Keratinocyte (primary cell): ENCODE measurements at regions not wholly inside any gene's neighbourhood (a gene's known extent, or its start where the extent isn't known, plus 50 kb on each side); places are given as distances from the start of the nearest gene placed in this dataset.
A peak's percentile ranks its signal among the peaks of the same experiment; 100 is the strongest.

ENCODE experiments used
- DNase-seq: peaks from one replicate; pipeline ENCODE4 v3.0.0-alpha.2; 2011; ENCODE audit warnings: low read depth, missing footprints, low spot score
- FAIRE-seq: peaks from 2 replicates; lab custom pipeline; 2011; peaks lifted over from hg19 to GRCh38; lab: Jason Lieb, UNC
- H2AFZ ChIP-seq: 2 replicates; pipeline ENCODE4 v1.6.0; 2012; ENCODE audit warnings: low read length, control low read depth, inconsistent platforms; ENCODE audit not compliant: control insufficient read depth
- H3K27ac ChIP-seq: 2 replicates; pipeline ENCODE4 v1.5.1; 2011; ENCODE audit warnings: low read length; ENCODE audit not compliant: control insufficient read depth, insufficient read depth
- H3K27me3 ChIP-seq: 3 replicates; pipeline ENCODE4 v1.6.0; 2011; ENCODE audit warnings: low read length; ENCODE audit not compliant: control insufficient read depth, insufficient read depth; ENCODE audit errors: extremely low read depth
- H3K36me3 ChIP-seq, 2 experiments: 2 replicates in 1 of 2; 3 replicates in 1 of 2; pipeline ENCODE4 v1.5.1; 2011; ENCODE audit warnings: low read length in 2 of 2, mild to moderate bottlenecking in 1 of 2; ENCODE audit not compliant: control insufficient read depth in 2 of 2, insufficient read depth in 2 of 2; ENCODE audit errors: extremely low read depth in 1 of 2
- H3K4me1 ChIP-seq: 3 replicates; pipeline ENCODE4 v1.5.1; 2011; ENCODE audit warnings: low read length; ENCODE audit not compliant: control insufficient read depth, insufficient read depth; ENCODE audit errors: extremely low read depth
- H3K4me2 ChIP-seq: 3 replicates; pipeline ENCODE4 v1.6.0; 2011; ENCODE audit warnings: low read depth, low read length; ENCODE audit not compliant: control insufficient read depth, insufficient read depth; ENCODE audit errors: extremely low read depth
- H3K4me3 ChIP-seq, 3 experiments: fragments of 200-600 bp in 1 of 3; sonication (generic) in 1 of 3; 2 replicates in 2 of 3; 3 replicates in 1 of 3; pipeline ENCODE4 v1.5.1; 2011 to 2016; ENCODE audit warnings: low read length in 3 of 3, mild to moderate bottlenecking in 3 of 3, control low read depth in 2 of 3, inconsistent platforms in 1 of 3, low read depth in 1 of 3, mixed read lengths in 1 of 3, mixed run types in 1 of 3, moderate library complexity in 1 of 3; ENCODE audit not compliant: control insufficient read depth in 2 of 3, insufficient read depth in 2 of 3; ENCODE audit errors: extremely low read depth in 1 of 3
- H3K79me2 ChIP-seq: 2 replicates; pipeline ENCODE4 v1.6.0; 2012; ENCODE audit warnings: low read length; ENCODE audit not compliant: control insufficient read depth, insufficient read depth
- H3K9ac ChIP-seq: 3 replicates; pipeline ENCODE4 v1.6.0; 2011; ENCODE audit warnings: low read length; ENCODE audit not compliant: control insufficient read depth, insufficient read depth; ENCODE audit errors: extremely low read depth
- H3K9me1 ChIP-seq: 3 replicates; pipeline ENCODE4 v1.6.0; 2011; ENCODE audit warnings: low read length; ENCODE audit not compliant: control insufficient read depth, insufficient read depth; ENCODE audit errors: extremely low read depth
- H3K9me3 ChIP-seq: 2 replicates; pipeline ENCODE4 v1.5.1; 2012; ENCODE audit warnings: low read depth, low read length; ENCODE audit not compliant: control insufficient read depth
- H4K20me1 ChIP-seq: 3 replicates; pipeline ENCODE4 v1.6.0; 2011; ENCODE audit warnings: low read length; ENCODE audit not compliant: control insufficient read depth, insufficient read depth; ENCODE audit errors: extremely low read depth
- EZH2 ChIP-seq: IDR thresholded peaks from one replicate; pipeline ENCODE4 v1.6.1; 2012; ENCODE audit warnings: inconsistent platforms, mild to moderate bottlenecking, low read length, moderate library complexity
- dilution Hi-C: fragments of 300-500 bp; cut with MboI; formaldehyde crosslinking; loops from one replicate; pipeline ENCODE4 v1.7.0; 2020; ENCODE audit warnings: low sequenced_read_pairs; ENCODE audit not compliant: extremely low pct_ligation_motif_present
- TF ChIP-seq, protein P1 (sequence below), 3 experiments: IDR thresholded peaks in 1 of 3; conservative IDR thresholded peaks in 1 of 3; optimal IDR thresholded peaks in 1 of 3; 2 replicates in 2 of 3; 3 replicates in 1 of 3; pipeline versions ENCODE3 to v1.5.1; 2011; ENCODE audit warnings: low read length in 3 of 3, mild to moderate bottlenecking in 3 of 3, moderate library complexity in 2 of 3, control low read depth in 1 of 3, inconsistent platforms in 1 of 3; ENCODE audit not compliant: insufficient read depth in 2 of 3; ENCODE audit errors: extremely low read depth in 1 of 3

DNA sequence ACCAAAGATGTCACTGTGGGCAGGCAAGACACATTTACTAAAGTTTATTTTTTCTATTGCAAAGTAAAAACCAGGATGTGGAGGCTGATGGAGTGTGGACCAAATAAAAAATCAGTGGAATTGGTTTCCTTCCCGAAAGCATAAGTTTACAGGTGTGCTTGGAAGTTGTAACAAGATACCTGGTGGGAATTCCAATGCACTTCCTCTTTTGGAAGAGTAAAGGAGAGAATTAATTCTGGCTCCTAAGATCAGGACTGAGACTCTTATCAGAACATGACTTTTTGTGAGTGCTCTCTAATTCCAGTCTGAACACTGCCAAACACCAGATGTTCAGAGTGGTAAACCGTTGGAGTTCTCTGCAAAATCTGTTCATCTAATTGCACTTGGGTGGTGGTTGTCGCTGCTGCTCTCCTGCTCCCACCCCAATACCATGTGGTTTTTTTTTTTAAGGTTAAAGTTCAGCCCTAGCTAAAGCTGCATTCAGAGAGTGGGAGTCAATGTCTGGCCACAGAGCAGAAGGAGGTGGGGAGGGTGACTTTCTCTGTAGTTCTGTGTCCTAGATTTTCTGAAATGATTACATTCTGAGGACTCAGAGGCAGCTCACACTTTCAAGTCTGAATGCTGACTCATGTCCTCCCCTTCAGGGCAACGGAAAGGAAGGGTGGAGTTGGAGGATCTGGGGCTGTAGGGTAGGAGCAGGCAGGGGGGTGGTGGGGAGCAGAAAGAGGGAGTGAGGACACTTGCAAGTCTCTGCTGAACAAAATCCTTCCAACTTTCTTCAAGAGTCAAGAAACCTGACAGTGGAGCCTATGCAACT, 275.8 kb upstream of the PRDM1 start:
- peak; percentile 98 for FAIRE-seq

DNA sequence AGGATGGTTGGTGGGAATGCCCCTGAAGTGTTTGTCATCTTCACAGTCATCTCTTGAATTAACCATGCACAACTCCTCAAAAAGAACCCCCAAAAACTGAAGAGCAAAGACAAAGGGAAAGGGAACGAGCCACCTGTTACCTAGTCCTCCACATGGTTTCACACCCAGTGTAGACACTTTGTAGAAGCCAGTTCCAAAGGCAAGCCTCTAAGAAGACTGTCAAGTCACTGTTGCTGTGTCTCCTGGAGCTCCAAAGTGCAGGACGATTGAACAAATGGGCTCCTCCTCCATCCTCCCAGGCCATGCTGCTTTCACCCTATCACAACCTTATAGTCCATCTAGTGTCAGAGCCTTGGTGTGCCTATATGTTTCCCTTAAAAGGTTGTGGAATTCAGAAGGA, 277.6 kb upstream of the PRDM1 start:
- no peak overlapping the region for H3K27ac ChIP-seq
- FAIRE-seq (peak; percentile 5), DNase-seq (no peak)
- H3K79me2 ChIP-seq: no peaks in the 10 kb centered on the region
- TF ChIP-seq, protein P1, sequence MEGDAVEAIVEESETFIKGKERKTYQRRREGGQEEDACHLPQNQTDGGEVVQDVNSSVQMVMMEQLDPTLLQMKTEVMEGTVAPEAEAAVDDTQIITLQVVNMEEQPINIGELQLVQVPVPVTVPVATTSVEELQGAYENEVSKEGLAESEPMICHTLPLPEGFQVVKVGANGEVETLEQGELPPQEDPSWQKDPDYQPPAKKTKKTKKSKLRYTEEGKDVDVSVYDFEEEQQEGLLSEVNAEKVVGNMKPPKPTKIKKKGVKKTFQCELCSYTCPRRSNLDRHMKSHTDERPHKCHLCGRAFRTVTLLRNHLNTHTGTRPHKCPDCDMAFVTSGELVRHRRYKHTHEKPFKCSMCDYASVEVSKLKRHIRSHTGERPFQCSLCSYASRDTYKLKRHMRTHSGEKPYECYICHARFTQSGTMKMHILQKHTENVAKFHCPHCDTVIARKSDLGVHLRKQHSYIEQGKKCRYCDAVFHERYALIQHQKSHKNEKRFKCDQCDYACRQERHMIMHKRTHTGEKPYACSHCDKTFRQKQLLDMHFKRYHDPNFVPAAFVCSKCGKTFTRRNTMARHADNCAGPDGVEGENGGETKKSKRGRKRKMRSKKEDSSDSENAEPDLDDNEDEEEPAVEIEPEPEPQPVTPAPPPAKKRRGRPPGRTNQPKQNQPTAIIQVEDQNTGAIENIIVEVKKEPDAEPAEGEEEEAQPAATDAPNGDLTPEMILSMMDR (optimal IDR thresholded peaks at IDR 0.05 in 1 of 3, IDR thresholded peaks at IDR 0.05 in 1 of 3, conservative IDR thresholded peaks at IDR 0.05 in 1 of 3; ENCODE audit: extremely low read depth in 1 of 3, insufficient read depth in 2 of 3, low read length in 3 of 3): no peak
- TF ChIP-seq EZH2: no peak
- no peak overlapping the region for H3K4me2 ChIP-seq
- H3K9me3 ChIP-seq: no peaks in the 10 kb centered on the region
- no peak overlapping the region for H3K9ac ChIP-seq
- no peak overlapping the region for H3K4me3 ChIP-seq
- dilution Hi-C loops: no loop called here
- no peaks in the 10 kb centered on the region for H3K36me3 ChIP-seq
- no peaks in the 10 kb centered on the region for H4K20me1 ChIP-seq
- H3K27me3 ChIP-seq: no peaks in the 10 kb centered on the region
- no peak overlapping the region for H2AFZ ChIP-seq
- no peaks in the 10 kb centered on the region for H3K9me1 ChIP-seq
- H3K4me1 ChIP-seq: peaks cover 43% of the 10 kb centered on the region

More for the DNA sequence above, 275.8 kb upstream of the PRDM1 start:
- Histone ChIP-seq H3K9me3 (no peaks in the 10 kb centered on the region), H3K27me3 (no peaks in the 10 kb centered on the region), H4K20me1 (no peaks in the 10 kb centered on the region), H2AFZ (no peak overlapping the region), H3K4me1 (peaks cover 31% of the 10 kb centered on the region), H3K9me1 (no peaks in the 10 kb centered on the region), H3K9ac (peak overlapping the region; percentile 13), H3K4me2 (peak overlapping the region; percentile 58), H3K27ac (peak overlapping the region; percentile 77), H3K4me3 (no peak overlapping the region), H3K79me2 (no peaks in the 10 kb centered on the region), H3K36me3 (no peaks in the 10 kb centered on the region)
- DNase-seq: peak; percentile 74
- dilution Hi-C loops: no loop called here
- TF ChIP-seq, protein P1 (optimal IDR thresholded peaks at IDR 0.05 in 1 of 3, IDR thresholded peaks at IDR 0.05 in 1 of 3, conservative IDR thresholded peaks at IDR 0.05 in 1 of 3; ENCODE audit: extremely low read depth in 1 of 3, insufficient read depth in 2 of 3, low read length in 3 of 3): no peak
- no peak for TF ChIP-seq EZH2
